RCC 7860 (cell line): ENCODE measurements at regions not wholly inside any gene's neighbourhood (a gene's known extent, or its start where the extent isn't known, plus 50 kb on each side); places are given as distances from the start of the nearest gene placed in this dataset.
"Not testable (repeated sequence)": the region's sequence is repeated elsewhere in the genome, so short reads cannot be mapped to it uniquely, and the experiment has no call there.

Source experiments
- DNase-seq: peaks from one replicate; pipeline ENCODE4 v3.0.0-alpha.2; 2015; ENCODE audit warnings: low spot score
- FAIRE-seq: peaks from 2 replicates; lab custom pipeline; 2012; peaks lifted over from hg19 to GRCh38; lab: Jason Lieb, UNC

- FAIRE-seq (no peak), DNase-seq (no peak)
Measured at GRCh38 chr3:135393159-135393558, 572.4 kb upstream of the PPP2R3A start.

- FAIRE-seq: no peak
- no peak for DNase-seq
Measured at GRCh38 chr3:135393898-135394525, 571.5 kb upstream of the PPP2R3A start.

GRCh38 chr3:135412475-135412874 is 553.1 kb upstream of the PPP2R3A start:
- no peak for DNase-seq
- FAIRE-seq: no peak

- no peak for FAIRE-seq
Measured at GRCh38 chr3:135416182-135416581, 549.3 kb upstream of the PPP2R3A start.

GRCh38 chr3:135419155-135419554 is 546.4 kb upstream of the PPP2R3A start:
- FAIRE-seq: no peak
- no peak for DNase-seq

More at GRCh38 chr3:135416182-135416581, 549.3 kb upstream of the PPP2R3A start:
- DNase-seq: no peak

- DNase-seq (no peak), FAIRE-seq (no peak)
Measured at GRCh38 chr3:135426508-135426907, 539.0 kb upstream of the PPP2R3A start.

- no peak for DNase-seq
- no peak for FAIRE-seq
Measured at GRCh38 chr3:135432402-135432801, 533.1 kb upstream of the PPP2R3A start.

GRCh38 chr3:135438889-135439597 is 526.5 kb upstream of the PPP2R3A start:
- FAIRE-seq, DNase-seq: not testable (repeated sequence)

- not testable (repeated sequence) for FAIRE-seq, DNase-seq
Measured at GRCh38 chr3:135439632-135440031, 525.9 kb upstream of the PPP2R3A start.

GRCh38 chr3:135440233-135440632 is 525.3 kb upstream of the PPP2R3A start:
- FAIRE-seq (no peak), DNase-seq (no peak)

- no peak for DNase-seq
- FAIRE-seq: no peak
Measured at GRCh38 chr3:135440746-135441145, 524.8 kb upstream of the PPP2R3A start.

GRCh38 chr3:135444058-135444457 is 521.5 kb upstream of the PPP2R3A start:
- DNase-seq (no peak), FAIRE-seq (no peak)

GRCh38 chr3:135447483-135447882 is 518.0 kb upstream of the PPP2R3A start:
- FAIRE-seq: no peak
- DNase-seq: no peak

- FAIRE-seq: no peak
- DNase-seq: no peak
Measured at GRCh38 chr3:135448520-135448919, 517.0 kb upstream of the PPP2R3A start.

- DNase-seq (no peak), FAIRE-seq (no peak)
Measured at GRCh38 chr3:135449046-135449445, 516.5 kb upstream of the PPP2R3A start.

GRCh38 chr3:135451037-135451785 is 514.3 kb upstream of the PPP2R3A start:
- DNase-seq: no peak
- no peak for FAIRE-seq

- FAIRE-seq (no peak), DNase-seq (no peak)
Measured at GRCh38 chr3:135452881-135453280, 512.6 kb upstream of the PPP2R3A start.

- FAIRE-seq (no peak), DNase-seq (no peak)
Measured at GRCh38 chr3:135453326-135453725, 512.2 kb upstream of the PPP2R3A start.

- FAIRE-seq (no peak), DNase-seq (no peak)
Measured at GRCh38 chr3:135454890-135455289, 510.6 kb upstream of the PPP2R3A start.

- no peak for FAIRE-seq
- no peak for DNase-seq
Measured at GRCh38 chr3:135456108-135456790, 509.3 kb upstream of the PPP2R3A start.
